ENCODE measurements at regions not wholly inside any gene's neighbourhood (a gene's known extent, or its start where the extent isn't known, plus 50 kb on each side); places are given as distances from the start of the nearest gene placed in this dataset.

GRCh38 chrX:15167826-15168225, 102.1 kb downstream of the ASB9 start:
- no peak for ATAC-seq (ENCODE audit: low FRiP score in 2 of 2)
- no peaks in the 10 kb centered on the region for H3K27me3 ChIP-seq
- WGBS, 2 donors: 88 to 100% methylated on average over 2 to 3 of the region's 3 CpGs
- no peak overlapping the region for H3K27ac ChIP-seq
- no peaks in the 10 kb centered on the region for H3K4me1 ChIP-seq
- no peaks in the 10 kb centered on the region for H3K9me3 ChIP-seq
- TF ChIP-seq POLR2AphosphoS5 (IDR thresholded peaks at IDR 0.05) (no peak), EP300 (IDR thresholded peaks at IDR 0.05) (no peak), POLR2A (IDR thresholded peaks at IDR 0.05) (no peak)
- TF ChIP-seq, protein P1, sequence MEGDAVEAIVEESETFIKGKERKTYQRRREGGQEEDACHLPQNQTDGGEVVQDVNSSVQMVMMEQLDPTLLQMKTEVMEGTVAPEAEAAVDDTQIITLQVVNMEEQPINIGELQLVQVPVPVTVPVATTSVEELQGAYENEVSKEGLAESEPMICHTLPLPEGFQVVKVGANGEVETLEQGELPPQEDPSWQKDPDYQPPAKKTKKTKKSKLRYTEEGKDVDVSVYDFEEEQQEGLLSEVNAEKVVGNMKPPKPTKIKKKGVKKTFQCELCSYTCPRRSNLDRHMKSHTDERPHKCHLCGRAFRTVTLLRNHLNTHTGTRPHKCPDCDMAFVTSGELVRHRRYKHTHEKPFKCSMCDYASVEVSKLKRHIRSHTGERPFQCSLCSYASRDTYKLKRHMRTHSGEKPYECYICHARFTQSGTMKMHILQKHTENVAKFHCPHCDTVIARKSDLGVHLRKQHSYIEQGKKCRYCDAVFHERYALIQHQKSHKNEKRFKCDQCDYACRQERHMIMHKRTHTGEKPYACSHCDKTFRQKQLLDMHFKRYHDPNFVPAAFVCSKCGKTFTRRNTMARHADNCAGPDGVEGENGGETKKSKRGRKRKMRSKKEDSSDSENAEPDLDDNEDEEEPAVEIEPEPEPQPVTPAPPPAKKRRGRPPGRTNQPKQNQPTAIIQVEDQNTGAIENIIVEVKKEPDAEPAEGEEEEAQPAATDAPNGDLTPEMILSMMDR (IDR thresholded peaks at IDR 0.05): no peak
- H3K36me3 ChIP-seq: no peaks in the 10 kb centered on the region
- no peak for DNase-seq
- no peak overlapping the region for H3K4me3 ChIP-seq

- TF ChIP-seq POLR2AphosphoS5 (IDR thresholded peaks at IDR 0.05) (no peak), POLR2A (IDR thresholded peaks at IDR 0.05) (no peak), EP300 (IDR thresholded peaks at IDR 0.05) (no peak)
- TF ChIP-seq, protein P1 (IDR thresholded peaks at IDR 0.05): no peak
- no peak overlapping the region for H3K27ac ChIP-seq
- H3K9me3 ChIP-seq: no peaks in the 10 kb centered on the region
- 64 to 68% methylated on average over 4 of the region's 4 CpGs for WGBS, 2 donors
- H3K36me3 ChIP-seq: no peaks in the 10 kb centered on the region
- no peaks in the 10 kb centered on the region for H3K27me3 ChIP-seq
- no peaks in the 10 kb centered on the region for H3K4me1 ChIP-seq
- H3K4me3 ChIP-seq: no peak overlapping the region
- ATAC-seq (ENCODE audit: low FRiP score in 2 of 2): no peak
- no peak for DNase-seq
Observed at GRCh38 chrX:15165832-15166231, 104.1 kb downstream of the ASB9 start.

- Histone ChIP-seq H3K27ac (no peak overlapping the region), H3K4me1 (no peaks in the 10 kb centered on the region), H3K4me3 (no peak overlapping the region), H3K36me3 (no peaks in the 10 kb centered on the region), H3K27me3 (no peaks in the 10 kb centered on the region), H3K9me3 (no peaks in the 10 kb centered on the region)
- 70 to 94% methylated on average over 3 of the region's 3 CpGs for WGBS, 2 donors
- ATAC-seq (ENCODE audit: low FRiP score in 2 of 2) (no peak), DNase-seq (no peak)
- TF ChIP-seq EP300 (IDR thresholded peaks at IDR 0.05) (no peak), POLR2A (IDR thresholded peaks at IDR 0.05) (no peak), POLR2AphosphoS5 (IDR thresholded peaks at IDR 0.05) (no peak)
Observed at GRCh38 chrX:15163131-15163530, 106.8 kb downstream of the ASB9 start.

- 66 to 67% methylated on average over 5 of the region's 5 CpGs for WGBS, 2 donors
- ATAC-seq (ENCODE audit: low FRiP score in 2 of 2): no peak
- DNase-seq: no peak
- TF ChIP-seq POLR2AphosphoS5 (IDR thresholded peaks at IDR 0.05): no peak
- TF ChIP-seq POLR2A (IDR thresholded peaks at IDR 0.05): no peak
- no peak for TF ChIP-seq EP300 (IDR thresholded peaks at IDR 0.05)
- TF ChIP-seq, protein P1 (IDR thresholded peaks at IDR 0.05): no peak
- H3K9me3 ChIP-seq: no peaks in the 10 kb centered on the region
- H3K27ac ChIP-seq: no peak overlapping the region
- no peak overlapping the region for H3K4me3 ChIP-seq
- no peaks in the 10 kb centered on the region for H3K27me3 ChIP-seq
- no peaks in the 10 kb centered on the region for H3K36me3 ChIP-seq
- no peaks in the 10 kb centered on the region for H3K4me1 ChIP-seq
Observed at GRCh38 chrX:15160558-15161095, 109.3 kb downstream of the ASB9 start.

GRCh38 chrX:15158736-15159406, 111.0 kb downstream of the ASB9 start:
- DNase-seq (no peak), ATAC-seq (ENCODE audit: low FRiP score in 2 of 2) (no peak)
- H3K27me3 ChIP-seq: no peaks in the 10 kb centered on the region
- no peaks in the 10 kb centered on the region for H3K4me1 ChIP-seq
- H3K4me3 ChIP-seq: no peak overlapping the region
- TF ChIP-seq POLR2AphosphoS5 (IDR thresholded peaks at IDR 0.05) (no peak), POLR2A (IDR thresholded peaks at IDR 0.05) (no peak), EP300 (IDR thresholded peaks at IDR 0.05) (no peak)
- TF ChIP-seq, protein P1 (IDR thresholded peaks at IDR 0.05): no peak
- 79 to 86% methylated on average over 7 of the region's 7 CpGs for WGBS, 2 donors
- H3K27ac ChIP-seq: no peak overlapping the region
- H3K36me3 ChIP-seq: no peaks in the 10 kb centered on the region
- no peaks in the 10 kb centered on the region for H3K9me3 ChIP-seq
